ENCODE measurements at regions not wholly inside any gene's neighbourhood (a gene's known extent, or its start where the extent isn't known, plus 50 kb on each side); places are given as distances from the start of the nearest gene placed in this dataset.

DNA sequence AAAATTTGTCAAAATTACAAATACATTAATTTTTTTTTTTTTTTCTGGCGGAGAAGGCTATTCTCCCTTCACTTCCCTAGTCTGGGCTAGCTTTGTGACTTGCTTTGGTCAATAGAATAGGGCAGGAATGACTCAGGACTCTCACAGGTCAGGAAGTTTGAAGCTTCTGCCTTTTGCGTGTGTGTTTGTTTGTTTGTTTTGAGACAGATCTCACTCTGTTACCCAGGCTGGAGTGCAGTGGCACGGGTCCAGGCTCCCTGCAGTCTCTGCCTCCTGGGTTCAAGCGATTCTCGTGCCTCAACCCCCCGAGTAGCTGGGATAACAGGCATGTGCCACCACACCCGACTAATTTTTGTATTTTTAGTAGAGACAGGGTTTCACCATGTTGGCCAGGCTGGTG is 55.9 kb upstream of the USP9X start:
- TF ChIP-seq, protein P1, sequence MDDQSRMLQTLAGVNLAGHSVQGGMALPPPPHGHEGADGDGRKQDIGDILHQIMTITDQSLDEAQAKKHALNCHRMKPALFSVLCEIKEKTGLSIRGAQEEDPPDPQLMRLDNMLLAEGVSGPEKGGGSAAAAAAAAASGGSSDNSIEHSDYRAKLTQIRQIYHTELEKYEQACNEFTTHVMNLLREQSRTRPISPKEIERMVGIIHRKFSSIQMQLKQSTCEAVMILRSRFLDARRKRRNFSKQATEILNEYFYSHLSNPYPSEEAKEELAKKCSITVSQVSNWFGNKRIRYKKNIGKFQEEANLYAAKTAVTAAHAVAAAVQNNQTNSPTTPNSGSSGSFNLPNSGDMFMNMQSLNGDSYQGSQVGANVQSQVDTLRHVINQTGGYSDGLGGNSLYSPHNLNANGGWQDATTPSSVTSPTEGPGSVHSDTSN (IDR thresholded peaks at IDR 0.05), result no peak
- TF ChIP-seq, protein P2, sequence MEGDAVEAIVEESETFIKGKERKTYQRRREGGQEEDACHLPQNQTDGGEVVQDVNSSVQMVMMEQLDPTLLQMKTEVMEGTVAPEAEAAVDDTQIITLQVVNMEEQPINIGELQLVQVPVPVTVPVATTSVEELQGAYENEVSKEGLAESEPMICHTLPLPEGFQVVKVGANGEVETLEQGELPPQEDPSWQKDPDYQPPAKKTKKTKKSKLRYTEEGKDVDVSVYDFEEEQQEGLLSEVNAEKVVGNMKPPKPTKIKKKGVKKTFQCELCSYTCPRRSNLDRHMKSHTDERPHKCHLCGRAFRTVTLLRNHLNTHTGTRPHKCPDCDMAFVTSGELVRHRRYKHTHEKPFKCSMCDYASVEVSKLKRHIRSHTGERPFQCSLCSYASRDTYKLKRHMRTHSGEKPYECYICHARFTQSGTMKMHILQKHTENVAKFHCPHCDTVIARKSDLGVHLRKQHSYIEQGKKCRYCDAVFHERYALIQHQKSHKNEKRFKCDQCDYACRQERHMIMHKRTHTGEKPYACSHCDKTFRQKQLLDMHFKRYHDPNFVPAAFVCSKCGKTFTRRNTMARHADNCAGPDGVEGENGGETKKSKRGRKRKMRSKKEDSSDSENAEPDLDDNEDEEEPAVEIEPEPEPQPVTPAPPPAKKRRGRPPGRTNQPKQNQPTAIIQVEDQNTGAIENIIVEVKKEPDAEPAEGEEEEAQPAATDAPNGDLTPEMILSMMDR (IDR thresholded peaks at IDR 0.05), result no peak
- no peak for TF ChIP-seq CHD2 (IDR thresholded peaks at IDR 0.05; ENCODE audit: low read length, partially characterized antibody)
- no peak for TF ChIP-seq RFX5 (IDR thresholded peaks at IDR 0.05; ENCODE audit: low read length)
- TF ChIP-seq NRF1 (IDR thresholded peaks at IDR 0.05; ENCODE audit: low read depth, low read length), result no peak
- TF ChIP-seq RXRA (IDR thresholded peaks at IDR 0.05; ENCODE audit: borderline replicate concordance, low read depth), result no peak
- no peak for TF ChIP-seq EZH2phosphoT487 (IDR thresholded peaks at IDR 0.05; ENCODE audit: borderline replicate concordance, low read depth)
- TF ChIP-seq IRF3 (IDR thresholded peaks at IDR 0.05; ENCODE audit: low read depth, low read length), result no peak
- TF ChIP-seq, protein P3, sequence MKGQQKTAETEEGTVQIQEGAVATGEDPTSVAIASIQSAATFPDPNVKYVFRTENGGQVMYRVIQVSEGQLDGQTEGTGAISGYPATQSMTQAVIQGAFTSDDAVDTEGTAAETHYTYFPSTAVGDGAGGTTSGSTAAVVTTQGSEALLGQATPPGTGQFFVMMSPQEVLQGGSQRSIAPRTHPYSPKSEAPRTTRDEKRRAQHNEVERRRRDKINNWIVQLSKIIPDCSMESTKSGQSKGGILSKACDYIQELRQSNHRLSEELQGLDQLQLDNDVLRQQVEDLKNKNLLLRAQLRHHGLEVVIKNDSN (IDR thresholded peaks at IDR 0.05; ENCODE audit: borderline replicate concordance, low read depth), result no peak
- no peak for TF ChIP-seq ZBTB33 (IDR thresholded peaks at IDR 0.05; ENCODE audit: borderline replicate concordance, low read depth)
- no peak for TF ChIP-seq YY1 (IDR thresholded peaks at IDR 0.05; ENCODE audit: low read depth)
- no peak for TF ChIP-seq MXI1 (IDR thresholded peaks at IDR 0.05; ENCODE audit: low read depth, low read length)
